ENCODE measurements at regions not wholly inside any gene's neighbourhood (a gene's known extent, or its start where the extent isn't known, plus 50 kb on each side); places are given as distances from the start of the nearest gene placed in this dataset.
"Not testable (repeated sequence)": the region's sequence is repeated elsewhere in the genome, so short reads cannot be mapped to it uniquely, and the experiment has no call there.

- peak in 1 of 2 donors; percentile 9 for DNase-seq (ENCODE audit: extremely low read depth in 1 of 2, low read depth in 1 of 2)
Measured at GRCh38 chr9:13942695-13943094, 371.2 kb downstream of the NFIB start.

- no peak for DNase-seq (ENCODE audit: extremely low read depth in 1 of 2, low read depth in 1 of 2)
Measured at GRCh38 chr9:13942201-13942600, 371.7 kb downstream of the NFIB start.

DNA sequence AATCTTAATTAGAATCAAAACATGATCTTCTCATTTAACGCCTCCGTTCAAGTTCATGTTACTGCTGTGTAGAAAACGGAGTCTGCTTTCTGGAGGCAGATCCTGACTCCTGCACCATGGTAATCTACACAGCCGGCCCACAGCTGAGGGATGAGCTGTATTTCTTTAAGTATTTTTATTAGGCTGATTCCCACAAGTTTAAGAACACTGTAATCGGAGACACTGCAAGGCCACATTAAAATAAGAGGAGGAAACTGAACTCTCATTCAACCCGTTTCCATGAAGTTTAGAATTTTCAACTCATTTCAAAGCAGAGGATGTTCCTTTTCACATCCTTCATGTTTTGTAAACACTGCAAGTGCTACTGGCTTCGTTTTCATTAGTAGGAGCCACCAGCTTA lies 372.2 kb downstream of the NFIB start:
- no peak for DNase-seq (ENCODE audit: extremely low read depth in 1 of 2, low read depth in 1 of 2)

- no peak for DNase-seq (ENCODE audit: extremely low read depth in 1 of 2, low read depth in 1 of 2)
Measured at GRCh38 chr9:13939701-13940490, 374.0 kb downstream of the NFIB start.

- no peak for DNase-seq (ENCODE audit: extremely low read depth in 1 of 2, low read depth in 1 of 2)
Measured at GRCh38 chr9:13939134-13939533, 374.8 kb downstream of the NFIB start.

DNA sequence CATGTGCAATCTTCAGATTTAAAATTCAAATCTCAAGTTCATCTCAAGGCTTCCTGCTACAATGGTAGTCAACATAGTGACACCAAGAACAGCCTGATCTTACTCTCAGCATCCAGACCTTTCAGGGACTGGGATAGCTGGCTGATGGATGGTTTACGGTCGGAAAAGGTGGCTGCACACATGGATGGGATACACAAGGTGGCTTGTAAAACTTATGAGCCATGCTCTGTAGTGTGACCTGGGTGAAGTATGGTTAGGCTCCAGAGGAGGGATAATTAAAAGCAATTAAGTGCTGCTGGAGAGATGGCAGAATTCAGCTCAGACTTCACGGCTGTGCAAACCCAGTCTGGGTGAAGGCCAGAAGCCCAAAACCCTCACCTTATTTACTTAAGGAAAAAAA lies 379.5 kb downstream of the NFIB start:
- DNase-seq (ENCODE audit: extremely low read depth in 1 of 2, low read depth in 1 of 2), result no peak

GRCh38 chr9:13933268-13933656 lies 380.7 kb downstream of the NFIB start:
- no peak for DNase-seq (ENCODE audit: extremely low read depth in 1 of 2, low read depth in 1 of 2)

- DNase-seq (ENCODE audit: extremely low read depth in 1 of 2, low read depth in 1 of 2), result no peak
Measured at GRCh38 chr9:13932528-13933267, 381.2 kb downstream of the NFIB start.

GRCh38 chr9:13929013-13929412 lies 384.9 kb downstream of the NFIB start:
- DNase-seq (ENCODE audit: extremely low read depth in 1 of 2, low read depth in 1 of 2), result no peak

DNA sequence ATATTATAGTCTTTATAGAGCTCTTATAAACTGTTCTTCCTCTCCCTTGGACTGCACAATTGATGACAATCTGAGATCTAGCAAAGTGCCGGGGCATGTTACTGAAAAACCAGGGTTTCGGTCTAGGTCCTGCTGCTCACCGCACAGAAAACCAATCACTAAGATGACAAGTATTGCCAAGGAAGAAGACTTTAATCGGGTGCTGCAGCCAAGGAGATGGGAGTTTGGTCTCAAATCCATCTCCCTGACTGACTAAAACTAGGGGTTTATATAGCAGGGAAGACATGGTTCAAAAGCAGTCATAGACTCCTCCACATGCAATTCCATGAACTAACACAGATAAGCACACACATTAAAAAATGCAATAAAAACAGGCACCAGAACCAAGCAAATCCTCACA lies 390.6 kb downstream of the NFIB start:
- no peak for DNase-seq (ENCODE audit: extremely low read depth in 1 of 2, low read depth in 1 of 2)

- no peak for DNase-seq (ENCODE audit: extremely low read depth in 1 of 2, low read depth in 1 of 2)
Measured at GRCh38 chr9:13920557-13920956, 393.4 kb downstream of the NFIB start.

DNA sequence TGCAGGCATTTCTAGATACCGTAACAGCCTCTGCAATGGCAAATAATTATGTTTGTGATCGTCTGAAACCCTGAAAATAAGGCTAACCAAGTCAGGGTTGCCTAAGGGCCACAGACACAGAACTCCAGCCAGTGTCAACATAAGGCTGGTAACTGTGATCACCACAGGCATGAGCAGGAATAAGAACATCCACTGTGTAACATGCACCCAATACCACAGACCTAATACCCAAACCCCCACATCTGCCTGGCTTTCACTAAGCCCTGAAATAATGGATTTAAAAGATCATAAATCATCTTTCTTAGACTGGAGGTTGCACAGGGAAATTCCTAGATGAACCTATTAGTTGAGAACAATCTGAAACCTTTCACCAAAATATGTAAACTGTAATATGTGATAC lies 394.5 kb downstream of the NFIB start:
- no peak for DNase-seq (ENCODE audit: extremely low read depth in 1 of 2, low read depth in 1 of 2)

DNA sequence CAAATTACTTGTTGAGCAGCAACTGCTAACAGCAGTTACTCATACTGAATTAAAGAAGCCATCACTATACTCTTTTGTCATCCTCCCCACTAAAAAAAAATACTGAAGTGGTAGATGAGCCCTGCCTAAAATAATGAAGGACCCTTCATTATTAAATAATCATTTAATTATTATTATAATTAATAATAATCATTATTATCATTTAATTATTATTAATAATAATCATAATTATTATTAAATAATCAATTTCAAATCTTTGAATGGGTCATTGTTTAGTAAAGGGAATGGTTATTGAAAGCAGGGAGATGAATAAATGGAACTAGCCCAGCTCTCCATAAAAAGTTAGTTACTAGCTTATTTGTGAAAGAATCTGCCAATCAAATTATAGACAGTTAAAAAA lies 396.4 kb downstream of the NFIB start:
- no peak for DNase-seq (ENCODE audit: extremely low read depth in 1 of 2, low read depth in 1 of 2)

DNA sequence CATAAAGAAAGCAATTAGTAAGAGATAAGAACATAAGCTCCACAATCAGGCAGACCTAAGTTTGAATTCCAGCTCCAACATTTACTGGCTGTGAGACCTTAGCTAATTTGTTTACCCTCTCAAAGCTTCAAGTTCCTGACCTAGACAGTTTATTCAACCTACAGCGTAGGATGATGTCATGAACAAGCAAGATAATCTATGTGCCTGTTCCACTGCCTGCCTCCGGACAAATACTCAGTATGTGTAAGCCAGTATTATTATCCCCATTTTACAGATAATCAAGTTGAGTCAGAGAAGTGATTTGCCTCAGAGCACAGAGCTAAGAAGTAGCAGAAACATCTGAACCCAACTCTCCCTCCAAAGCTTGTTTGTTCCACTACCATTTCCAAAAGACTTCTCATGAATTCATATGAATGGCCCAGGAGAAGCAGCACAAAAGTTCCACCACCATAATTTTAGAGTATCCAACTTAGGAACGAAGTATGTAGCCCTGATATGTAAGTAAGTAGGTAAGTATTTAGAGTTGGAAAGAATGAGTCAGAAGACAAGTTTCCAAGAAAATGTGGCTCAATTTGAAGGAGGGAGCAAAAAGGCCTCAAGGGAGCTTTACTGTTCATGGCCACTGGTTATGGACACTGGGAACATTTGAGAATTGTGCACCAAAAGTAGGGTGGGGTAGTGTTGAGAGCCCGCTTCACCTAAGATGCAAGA lies 398.2 kb downstream of the NFIB start:
- DNase-seq (ENCODE audit: extremely low read depth in 1 of 2, low read depth in 1 of 2), result no peak

GRCh38 chr9:13915131-13915530 lies 398.8 kb downstream of the NFIB start:
- no peak for DNase-seq (ENCODE audit: extremely low read depth in 1 of 2, low read depth in 1 of 2)

DNA sequence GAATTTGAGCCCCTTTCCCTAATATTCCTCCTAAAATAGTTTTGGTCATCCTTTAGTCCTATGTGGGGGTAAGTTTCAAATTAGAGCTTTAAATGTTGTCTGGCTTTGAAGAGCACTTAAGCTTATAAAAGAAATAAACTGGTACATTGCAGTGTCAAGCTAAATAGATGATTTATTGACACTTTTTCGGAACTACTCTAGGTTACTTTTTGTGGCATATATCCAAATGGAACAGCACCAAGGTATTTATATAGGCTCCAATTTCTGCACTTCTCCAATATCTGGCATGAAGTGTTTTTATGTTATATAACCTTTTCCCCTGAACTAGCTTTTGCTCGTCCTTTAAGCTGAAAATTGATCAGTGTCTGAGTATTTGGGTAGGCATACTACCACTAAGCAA lies 402.5 kb downstream of the NFIB start:
- DNase-seq (ENCODE audit: extremely low read depth in 1 of 2, low read depth in 1 of 2), result no peak

- not testable (repeated sequence) for DNase-seq (ENCODE audit: extremely low read depth in 1 of 2, low read depth in 1 of 2)
Measured at GRCh38 chr9:13907842-13908241, 406.1 kb downstream of the NFIB start.

DNA sequence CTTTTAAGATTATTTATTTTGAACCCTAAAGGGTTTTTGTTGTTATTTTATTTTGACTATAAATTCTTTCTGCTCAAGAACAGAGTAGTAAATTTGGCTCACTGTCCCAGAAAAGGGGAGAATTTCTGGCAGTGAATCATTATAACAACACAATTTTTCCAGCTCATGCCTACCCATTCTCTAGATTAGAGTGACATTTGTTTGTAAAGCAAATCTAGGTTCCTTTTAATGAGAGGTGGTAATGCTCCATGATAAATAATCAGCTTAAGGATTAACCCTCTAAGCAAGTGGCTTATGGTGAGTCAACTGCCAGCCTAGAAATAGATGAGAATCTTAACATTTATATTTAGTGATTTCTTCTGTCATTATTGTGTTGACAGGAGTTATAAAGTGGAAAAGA lies 409.2 kb downstream of the NFIB start:
- no peak for DNase-seq (ENCODE audit: extremely low read depth in 1 of 2, low read depth in 1 of 2)

DNA sequence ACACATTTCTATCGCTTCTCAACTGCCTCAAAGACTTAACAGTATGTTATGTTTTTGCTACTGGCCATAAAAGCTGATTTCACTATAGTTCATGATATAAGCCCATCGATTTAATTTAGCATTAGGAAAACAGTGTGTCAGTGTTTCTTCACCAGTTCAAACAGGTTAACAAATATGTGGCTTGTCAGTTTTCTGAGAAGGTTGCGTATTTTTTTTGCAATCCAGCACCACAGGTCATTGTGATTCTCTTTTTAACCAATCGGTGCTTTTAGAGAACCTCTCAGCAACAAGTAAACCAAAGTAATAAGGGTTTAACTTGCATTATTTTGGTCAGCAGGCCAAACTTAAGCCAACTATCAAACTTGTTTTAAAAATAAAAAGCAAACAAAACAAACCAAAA lies 409.6 kb downstream of the NFIB start:
- DNase-seq (ENCODE audit: extremely low read depth in 1 of 2, low read depth in 1 of 2), result no peak

DNA sequence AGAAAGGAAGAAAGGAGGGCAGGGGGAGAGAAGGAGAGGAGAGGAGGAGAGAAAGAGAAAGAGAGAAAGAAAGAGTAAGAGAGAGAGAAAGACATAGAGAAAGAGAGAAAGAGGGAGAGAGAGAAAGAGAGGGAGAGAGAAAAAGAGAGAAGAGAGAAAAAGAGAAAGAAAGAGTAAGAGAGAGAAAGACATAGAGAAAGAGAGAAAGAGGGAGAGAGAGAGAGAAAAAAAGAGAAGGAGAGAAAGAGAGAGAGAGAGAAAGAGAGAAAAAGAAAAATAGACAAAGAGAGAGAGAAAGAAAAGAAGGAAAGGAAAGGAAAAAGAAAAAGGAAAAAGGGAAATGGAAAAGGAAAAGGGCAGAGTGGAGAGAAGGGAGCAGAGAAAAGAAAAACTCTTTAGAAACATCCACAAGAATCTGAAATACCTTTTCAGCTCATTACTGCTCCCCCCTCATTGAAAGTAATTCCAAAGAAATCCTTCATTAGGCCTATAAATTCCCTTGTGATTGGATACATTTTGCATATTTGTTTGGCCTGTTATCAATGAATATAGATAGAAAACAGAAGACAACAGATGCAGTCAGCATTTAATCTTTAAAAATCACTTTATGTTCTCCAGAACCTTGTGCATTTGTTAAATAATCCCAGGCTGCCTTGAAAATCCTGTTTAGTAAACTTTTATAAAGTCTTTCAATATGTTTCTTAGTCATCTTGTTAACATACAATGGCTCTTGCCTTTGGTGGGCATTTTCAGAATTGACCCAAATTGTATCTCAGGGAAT lies 411.5 kb downstream of the NFIB start:
- DNase-seq (ENCODE audit: extremely low read depth in 1 of 2, low read depth in 1 of 2), result no peak

- DNase-seq (ENCODE audit: extremely low read depth in 1 of 2, low read depth in 1 of 2), result no peak
Measured at GRCh38 chr9:13901176-13901575, 412.8 kb downstream of the NFIB start.
